Mucosa of rectum (tissue), 2 donors: ENCODE measurements at regions not wholly inside any gene's neighbourhood (a gene's known extent, or its start where the extent isn't known, plus 50 kb on each side); places are given as distances from the start of the nearest gene placed in this dataset.

ENCODE experiments used
- H3K27ac ChIP-seq, 2 donors: one replicate each; pipeline ENCODE4 v1.7.0; 2013; ENCODE audit warnings: inconsistent platforms in 2 of 2, low read depth in 2 of 2, low read length in 2 of 2
- H3K27me3 ChIP-seq, 2 donors: one replicate each; pipeline ENCODE4 v1.7.0; 2013; ENCODE audit warnings: low read length in 2 of 2; ENCODE audit not compliant: control insufficient read depth in 2 of 2, insufficient read depth in 2 of 2
- H3K36me3 ChIP-seq, 2 donors: one replicate each; pipeline ENCODE4 v1.7.0; 2013; ENCODE audit warnings: low read length in 2 of 2; ENCODE audit not compliant: control insufficient read depth in 2 of 2, insufficient read depth in 2 of 2
- H3K4me1 ChIP-seq, 2 donors: one replicate each; pipeline ENCODE4 v1.7.0; 2013; ENCODE audit warnings: low read length in 2 of 2, mild to moderate bottlenecking in 1 of 2; ENCODE audit not compliant: control insufficient read depth in 2 of 2, insufficient read depth in 2 of 2
- H3K4me3 ChIP-seq, 2 donors: one replicate each; pipeline ENCODE4 v1.7.0; 2013; ENCODE audit warnings: low read length in 2 of 2
- H3K9ac ChIP-seq, 2 donors: one replicate each; pipeline ENCODE4 v1.7.0; 2013; ENCODE audit warnings: low read length in 2 of 2, low read depth in 1 of 2, mild to moderate bottlenecking in 1 of 2
- H3K9me3 ChIP-seq, 2 donors: one replicate each; pipeline ENCODE4 v1.7.0; 2013; ENCODE audit warnings: low read length in 2 of 2; ENCODE audit not compliant: control insufficient read depth in 2 of 2
- donor health status: healthy.
- donor health status: Normal muscosa, but diverticular disease.

DNA sequence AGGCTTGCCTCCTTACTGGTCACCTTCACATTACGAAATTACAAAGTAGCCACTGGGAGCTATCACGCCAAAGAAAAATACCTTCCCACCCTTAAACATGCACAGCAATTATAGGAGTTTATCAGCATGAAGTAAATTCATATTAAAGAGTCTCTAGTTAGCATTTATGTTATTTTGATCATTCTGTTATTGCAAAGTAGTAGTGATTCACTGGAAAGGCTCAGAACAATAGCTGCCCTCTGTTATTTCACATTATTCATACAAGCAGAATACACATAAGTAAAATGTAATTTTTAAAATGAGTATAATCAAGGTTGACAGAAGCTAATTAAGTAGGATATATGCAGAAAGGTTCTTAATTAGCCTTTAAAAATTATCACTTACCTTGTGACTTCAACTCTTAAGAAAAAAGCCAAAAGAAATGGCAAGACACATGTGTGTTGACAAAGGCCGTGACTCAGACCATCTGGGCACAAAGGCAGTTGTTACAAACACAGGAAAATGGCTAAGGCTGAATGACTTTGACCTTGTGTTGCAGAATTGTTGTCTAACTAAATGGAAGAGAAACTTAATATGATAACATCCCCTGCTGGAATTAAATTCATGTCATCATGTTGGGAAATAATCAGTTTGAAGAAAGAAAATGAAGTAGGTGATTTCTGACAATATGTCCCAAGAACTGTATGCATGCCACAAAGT lies 108.3 kb downstream of the ARL6IP6 start:
- Histone ChIP-seq H3K27me3 (no peaks in the 10 kb centered on the region), H3K4me1 (no peaks in the 10 kb centered on the region), H3K36me3 (no peaks in the 10 kb centered on the region), H3K9me3 (no peaks in the 10 kb centered on the region), H3K27ac (no peak overlapping the region), H3K9ac (no peak overlapping the region), H3K4me3 (no peak overlapping the region)

GRCh38 chr2:152825834-152826233 lies 107.4 kb downstream of the ARL6IP6 start:
- Histone ChIP-seq H3K4me1 (no peaks in the 10 kb centered on the region), H3K27ac (no peak overlapping the region), H3K4me3 (no peak overlapping the region), H3K9ac (no peak overlapping the region), H3K9me3 (no peaks in the 10 kb centered on the region), H3K36me3 (no peaks in the 10 kb centered on the region), H3K27me3 (no peaks in the 10 kb centered on the region)

GRCh38 chr2:152823905-152824304 lies 105.5 kb downstream of the ARL6IP6 start:
- Histone ChIP-seq H3K4me3 (no peak overlapping the region), H3K27me3 (no peaks in the 10 kb centered on the region), H3K9ac (no peak overlapping the region), H3K36me3 (no peaks in the 10 kb centered on the region), H3K4me1 (no peaks in the 10 kb centered on the region), H3K9me3 (no peaks in the 10 kb centered on the region), H3K27ac (no peak overlapping the region)

GRCh38 chr2:152822676-152823075 lies 104.3 kb downstream of the ARL6IP6 start:
- Histone ChIP-seq H3K4me3 (no peak overlapping the region), H3K9me3 (no peaks in the 10 kb centered on the region), H3K27ac (no peak overlapping the region), H3K27me3 (no peaks in the 10 kb centered on the region), H3K4me1 (no peaks in the 10 kb centered on the region), H3K9ac (no peak overlapping the region), H3K36me3 (no peaks in the 10 kb centered on the region)

DNA sequence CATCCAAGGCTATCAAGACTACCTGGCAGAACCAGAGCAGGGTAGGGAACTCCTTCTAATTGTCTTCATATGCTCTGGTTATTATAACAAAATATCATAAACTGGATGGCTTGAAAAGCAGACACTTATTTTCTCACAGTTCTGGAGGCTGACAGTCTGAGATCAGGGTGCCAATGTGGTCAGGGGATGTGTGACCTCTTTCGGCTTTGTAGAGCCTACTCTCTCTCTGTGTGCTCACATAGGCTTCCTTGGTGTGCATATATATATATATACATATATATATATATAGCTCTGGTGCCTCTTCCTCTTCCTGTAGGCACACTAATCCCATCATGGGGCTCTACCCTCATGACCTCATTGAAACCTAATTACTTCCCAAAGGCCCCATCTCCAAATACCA lies 101.6 kb downstream of the ARL6IP6 start:
- Histone ChIP-seq H3K36me3 (no peaks in the 10 kb centered on the region), H3K9ac (no peak overlapping the region), H3K9me3 (no peaks in the 10 kb centered on the region), H3K4me3 (no peak overlapping the region), H3K27me3 (no peaks in the 10 kb centered on the region), H3K4me1 (no peaks in the 10 kb centered on the region), H3K27ac (no peak overlapping the region)

GRCh38 chr2:152815634-152816257 lies 97.3 kb downstream of the ARL6IP6 start:
- H3K27ac ChIP-seq: no peak overlapping the region
- no peaks in the 10 kb centered on the region for H3K9me3 ChIP-seq
- H3K4me3 ChIP-seq: no peak overlapping the region
- H3K9ac ChIP-seq: no peak overlapping the region
- no peaks in the 10 kb centered on the region for H3K36me3 ChIP-seq
- H3K4me1 ChIP-seq: peaks cover 0 to 2% of the 10 kb centered on the region in 2 donors
- H3K27me3 ChIP-seq: no peaks in the 10 kb centered on the region

- H3K9me3 ChIP-seq: no peaks in the 10 kb centered on the region
- no peak overlapping the region for H3K4me3 ChIP-seq
- no peaks in the 10 kb centered on the region for H3K27me3 ChIP-seq
- no peak overlapping the region for H3K27ac ChIP-seq
- no peaks in the 10 kb centered on the region for H3K36me3 ChIP-seq
- H3K9ac ChIP-seq: no peak overlapping the region
- H3K4me1 ChIP-seq: peaks cover 0 to 2% of the 10 kb centered on the region in 2 donors
Observed at GRCh38 chr2:152814475-152815030, 96.1 kb downstream of the ARL6IP6 start.

- no peak overlapping the region for H3K4me3 ChIP-seq
- no peaks in the 10 kb centered on the region for H3K36me3 ChIP-seq
- no peak overlapping the region for H3K9ac ChIP-seq
- peaks cover 0 to 2% of the 10 kb centered on the region in 2 donors for H3K4me1 ChIP-seq
- no peaks in the 10 kb centered on the region for H3K27me3 ChIP-seq
- no peak overlapping the region for H3K27ac ChIP-seq
- H3K9me3 ChIP-seq: no peaks in the 10 kb centered on the region
Observed at GRCh38 chr2:152813351-152813750, 94.9 kb downstream of the ARL6IP6 start.
